A673 (cell line): ENCODE measurements at regions not wholly inside any gene's neighbourhood (a gene's known extent, or its start where the extent isn't known, plus 50 kb on each side); places are given as distances from the start of the nearest gene placed in this dataset.
A peak's percentile ranks its signal among the peaks of the same experiment; 100 is the strongest.

Source experiments
- BruUV-seq: library from RNA; stranded (reverse); fragments of 400-500 nt; replicated peaks from 2 replicates; lab custom pipeline; 2021; lab: Mats Ljungman, UMichigan
- CTCF ChIA-PET: fragments of 300-600 bp; sonication (Branson Sonifier 250); formaldehyde crosslinking; loops from one replicate; lab custom pipeline; 2022; ENCODE audit warnings: antibody characterized with exemption; lab: Charles Lee
- POLR2A ChIA-PET: fragments of 300-600 bp; sonication (Branson Sonifier 250); formaldehyde crosslinking; loops from one replicate; lab custom pipeline; 2022; ENCODE audit warnings: antibody characterized with exemption; ENCODE audit not compliant: low non-redundant PET; lab: Charles Lee
- DNase-seq: peaks from one replicate; pipeline ENCODE4 v3.0.0-alpha.2; 2015; ENCODE audit warnings: low spot score
- H3K27ac ChIP-seq: fragments of 200-600 bp; sonication (generic); 2 replicates; pipeline ENCODE4 v1.5.1; 2016; ENCODE audit warnings: mixed run types, low read depth, mild to moderate bottlenecking, mixed read lengths, antibody characterized with exemption, low read length; ENCODE audit not compliant: poor library complexity, severe bottlenecking
- H3K27me3 ChIP-seq: fragments of 200-600 bp; sonication (generic); replicated peaks from 2 replicates; pipeline ENCODE4 v1.6.1; 2017; ENCODE audit warnings: mixed run types, low read depth, mild to moderate bottlenecking, mixed read lengths, antibody characterized with exemption, low read length; ENCODE audit not compliant: insufficient read depth, poor library complexity
- H3K36me3 ChIP-seq: fragments of 200-600 bp; sonication (generic); 2 replicates; pipeline ENCODE4 v1.6.1; 2016; ENCODE audit warnings: mixed run types, mild to moderate bottlenecking, mixed read lengths, antibody characterized with exemption, low read length; ENCODE audit not compliant: insufficient read depth, poor library complexity, severe bottlenecking
- H3K4me1 ChIP-seq: fragments of 200-600 bp; sonication (generic); 2 replicates; pipeline ENCODE4 v1.6.1; 2017; ENCODE audit warnings: mixed run types, mild to moderate bottlenecking, mixed read lengths, antibody characterized with exemption, low read length; ENCODE audit not compliant: insufficient read depth, poor library complexity, severe bottlenecking
- H3K4me3 ChIP-seq: fragments of 200-600 bp; sonication (generic); 2 replicates; pipeline ENCODE4 v1.5.1; 2016; ENCODE audit warnings: low read depth, mixed run types, mild to moderate bottlenecking, mixed read lengths, low read length; ENCODE audit not compliant: poor library complexity, severe bottlenecking
- H3K9me3 ChIP-seq: fragments of 200-600 bp; sonication (generic); 2 replicates; pipeline ENCODE4 v1.6.1; 2016; ENCODE audit warnings: mixed run types, low read depth, mild to moderate bottlenecking, mixed read lengths, antibody characterized with exemption, low read length; ENCODE audit not compliant: poor library complexity, severe bottlenecking
- EZH2 ChIP-seq: fragments of 200-600 bp; sonication (generic); IDR thresholded peaks from 2 replicates; pipeline ENCODE4 v1.6.1; 2017; ENCODE audit warnings: borderline replicate concordance, low read depth, mild to moderate bottlenecking, mixed read lengths, antibody characterized with exemption, low read length; ENCODE audit not compliant: poor library complexity, severe bottlenecking
- intact Hi-C: fragments of 100-400 bp; cut with micrococcal nuclease; formaldehyde crosslinking; loops from one replicate; pipeline ENCODE4 v1.10.0; 2022; ENCODE audit not compliant: unreplicated experiment
- TF ChIP-seq, protein P1 (sequence below): fragments of 300-800, 200-600 bp; sonication (generic); conservative IDR thresholded peaks from 2 replicates; pipeline ENCODE4 v1.5.1; 2017; ENCODE audit warnings: low read depth, mild to moderate bottlenecking, antibody characterized with exemption, low read length, moderate library complexity, mixed read lengths

DNA sequence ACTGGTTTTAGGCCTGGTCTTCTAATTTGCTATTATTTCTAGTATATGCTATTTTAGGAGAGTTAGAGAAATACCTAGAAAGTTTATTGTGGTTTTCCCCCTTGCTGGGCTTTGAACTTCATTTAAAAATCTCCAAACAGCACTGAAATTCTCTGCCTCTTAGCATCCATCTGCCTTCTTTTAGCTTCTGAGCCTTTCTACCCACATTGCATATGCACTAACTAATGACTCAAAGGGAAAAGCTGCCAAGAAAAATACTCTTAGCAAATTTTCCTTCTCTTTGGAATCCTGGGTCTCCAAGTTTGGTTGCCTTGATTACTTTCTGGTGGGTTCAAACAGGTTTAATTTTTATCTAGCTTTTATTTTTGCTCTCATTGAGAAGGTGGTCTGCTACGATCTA, 408.4 kb upstream of the PTBP2 start:
- no peak overlapping the region for H3K27ac ChIP-seq
- no peaks in the 10 kb centered on the region for H3K27me3 ChIP-seq
- no TSS peak for BruUV-seq
- H3K9me3 ChIP-seq, result no peaks in the 10 kb centered on the region
- no peaks in the 10 kb centered on the region for H3K36me3 ChIP-seq
- H3K4me3 ChIP-seq, result no peak overlapping the region
- TF ChIP-seq, protein P1, sequence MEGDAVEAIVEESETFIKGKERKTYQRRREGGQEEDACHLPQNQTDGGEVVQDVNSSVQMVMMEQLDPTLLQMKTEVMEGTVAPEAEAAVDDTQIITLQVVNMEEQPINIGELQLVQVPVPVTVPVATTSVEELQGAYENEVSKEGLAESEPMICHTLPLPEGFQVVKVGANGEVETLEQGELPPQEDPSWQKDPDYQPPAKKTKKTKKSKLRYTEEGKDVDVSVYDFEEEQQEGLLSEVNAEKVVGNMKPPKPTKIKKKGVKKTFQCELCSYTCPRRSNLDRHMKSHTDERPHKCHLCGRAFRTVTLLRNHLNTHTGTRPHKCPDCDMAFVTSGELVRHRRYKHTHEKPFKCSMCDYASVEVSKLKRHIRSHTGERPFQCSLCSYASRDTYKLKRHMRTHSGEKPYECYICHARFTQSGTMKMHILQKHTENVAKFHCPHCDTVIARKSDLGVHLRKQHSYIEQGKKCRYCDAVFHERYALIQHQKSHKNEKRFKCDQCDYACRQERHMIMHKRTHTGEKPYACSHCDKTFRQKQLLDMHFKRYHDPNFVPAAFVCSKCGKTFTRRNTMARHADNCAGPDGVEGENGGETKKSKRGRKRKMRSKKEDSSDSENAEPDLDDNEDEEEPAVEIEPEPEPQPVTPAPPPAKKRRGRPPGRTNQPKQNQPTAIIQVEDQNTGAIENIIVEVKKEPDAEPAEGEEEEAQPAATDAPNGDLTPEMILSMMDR, result no peak
- no peak for TF ChIP-seq EZH2
- intact Hi-C loops, result no loop called here
- ChIA-PET CTCF (no interaction called here), POLR2A (no interaction called here)
- DNase-seq, result no peak
- no peaks in the 10 kb centered on the region for H3K4me1 ChIP-seq

DNA sequence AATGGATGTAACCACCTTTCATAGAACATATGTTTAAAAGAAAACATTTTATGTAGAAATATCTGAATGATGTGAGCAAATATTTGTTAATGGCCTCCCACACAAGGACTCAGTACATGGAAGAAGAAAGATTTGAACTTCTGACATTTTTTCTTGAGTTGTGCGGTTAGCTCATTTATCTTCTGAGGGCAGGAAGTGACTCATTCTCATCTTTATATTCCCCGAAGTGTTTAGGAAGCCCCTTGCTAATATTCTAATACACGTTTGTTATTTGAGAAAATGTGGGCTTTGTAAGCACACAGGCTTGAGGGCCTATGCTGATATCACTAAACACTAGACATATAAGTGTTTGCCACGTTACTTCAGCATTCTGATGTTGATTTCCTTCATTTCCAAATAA, 392.5 kb upstream of the PTBP2 start:
- peak; percentile 53 for DNase-seq
- ChIA-PET POLR2A (no interaction called here), CTCF (no interaction called here)

DNA sequence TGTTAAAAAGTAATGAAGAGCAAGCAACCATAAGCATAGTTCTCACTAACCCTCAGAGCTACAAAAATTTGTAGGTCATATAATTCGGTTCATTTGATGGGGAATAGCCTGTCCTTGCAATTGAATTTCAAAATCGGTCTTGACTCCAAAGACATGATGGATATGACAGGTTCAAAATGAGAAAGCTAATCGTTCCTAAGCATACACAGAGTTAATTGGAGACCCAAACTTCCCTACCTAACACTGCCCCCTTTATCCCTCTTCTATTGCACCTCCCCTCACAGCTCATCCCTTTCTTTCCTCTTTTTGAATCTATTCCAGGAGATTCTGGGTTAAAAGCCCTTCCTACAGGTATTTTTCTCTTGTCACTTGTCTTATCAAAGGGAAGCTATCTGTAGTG, 390.0 kb upstream of the PTBP2 start:
- no peaks in the 10 kb centered on the region for H3K9me3 ChIP-seq
- H3K4me1 ChIP-seq, result no peaks in the 10 kb centered on the region
- no peaks in the 10 kb centered on the region for H3K36me3 ChIP-seq
- no peak overlapping the region for H3K4me3 ChIP-seq
- BruUV-seq, result no TSS peak
- no peak overlapping the region for H3K27ac ChIP-seq
- POLR2A ChIA-PET, result no interaction called here
- CTCF ChIA-PET, result no interaction called here
- intact Hi-C loops, result no loop called here
- DNase-seq, result no peak
- TF ChIP-seq, protein P1, result no peak
- H3K27me3 ChIP-seq, result no peaks in the 10 kb centered on the region

More for the DNA sequence above, 392.5 kb upstream of the PTBP2 start:
- intact Hi-C loops, result no loop called here
- Histone ChIP-seq H3K4me1 (no peaks in the 10 kb centered on the region), H3K27ac (no peak overlapping the region), H3K9me3 (no peaks in the 10 kb centered on the region), H3K36me3 (no peaks in the 10 kb centered on the region), H3K27me3 (no peaks in the 10 kb centered on the region), H3K4me3 (no peak overlapping the region)
- TF ChIP-seq, protein P1, result no peak
- TF ChIP-seq EZH2, result no peak
- BruUV-seq, result no TSS peak
